ENCODE measurements at regions not wholly inside any gene's neighbourhood (a gene's known extent, or its start where the extent isn't known, plus 50 kb on each side); places are given as distances from the start of the nearest gene placed in this dataset.
"Not testable (repeated sequence)": the region's sequence is repeated elsewhere in the genome, so short reads cannot be mapped to it uniquely, and the experiment has no call there.

- not testable (repeated sequence) for TF ChIP-seq CTCF, POLR2A (IDR thresholded peaks at IDR 0.05)
Measured at GRCh38 chr4:3929431-3929830, 163.2 kb downstream of the ADRA2C start.
